B cell (primary cell): ENCODE measurements at regions not wholly inside any gene's neighbourhood (a gene's known extent, or its start where the extent isn't known, plus 50 kb on each side); places are given as distances from the start of the nearest gene placed in this dataset.

ENCODE experiments used
- EZH2 ChIP-seq: IDR thresholded peaks from 2 replicates; pipeline ENCODE4 v1.6.1; 2012; ENCODE audit warnings: borderline replicate concordance, low read depth, mild to moderate bottlenecking, moderate library complexity, low read length; ENCODE audit not compliant: insufficient read depth, poor library complexity, severe bottlenecking
- TF ChIP-seq, protein P1 (sequence below): fragments of 200-600 bp; IDR thresholded peaks from one replicate; pipeline ENCODE4 v1.8.0; 2022; ENCODE audit warnings: antibody characterized with exemption, mild to moderate bottlenecking

DNA sequence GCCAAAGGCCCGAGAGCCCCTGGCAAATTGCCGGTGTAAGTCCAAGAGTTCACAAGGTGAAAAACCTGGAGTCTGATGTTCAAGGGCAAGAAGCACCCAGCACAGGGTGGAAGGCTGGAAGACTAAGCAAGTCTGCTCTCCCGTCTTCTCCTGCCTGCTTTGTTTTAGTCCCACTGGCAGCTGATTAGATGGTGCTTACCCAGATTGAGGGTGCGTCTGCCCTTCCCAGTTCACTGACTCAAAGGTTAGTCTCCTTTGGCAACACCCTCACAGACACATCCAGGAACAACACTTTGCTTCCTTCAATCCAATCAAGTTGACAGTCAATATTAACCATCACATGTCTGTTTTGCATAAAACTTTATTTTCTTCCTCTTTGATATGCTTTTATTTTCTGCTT lies 157.4 kb downstream of the HS3ST1 start:
- TF ChIP-seq, protein P1, sequence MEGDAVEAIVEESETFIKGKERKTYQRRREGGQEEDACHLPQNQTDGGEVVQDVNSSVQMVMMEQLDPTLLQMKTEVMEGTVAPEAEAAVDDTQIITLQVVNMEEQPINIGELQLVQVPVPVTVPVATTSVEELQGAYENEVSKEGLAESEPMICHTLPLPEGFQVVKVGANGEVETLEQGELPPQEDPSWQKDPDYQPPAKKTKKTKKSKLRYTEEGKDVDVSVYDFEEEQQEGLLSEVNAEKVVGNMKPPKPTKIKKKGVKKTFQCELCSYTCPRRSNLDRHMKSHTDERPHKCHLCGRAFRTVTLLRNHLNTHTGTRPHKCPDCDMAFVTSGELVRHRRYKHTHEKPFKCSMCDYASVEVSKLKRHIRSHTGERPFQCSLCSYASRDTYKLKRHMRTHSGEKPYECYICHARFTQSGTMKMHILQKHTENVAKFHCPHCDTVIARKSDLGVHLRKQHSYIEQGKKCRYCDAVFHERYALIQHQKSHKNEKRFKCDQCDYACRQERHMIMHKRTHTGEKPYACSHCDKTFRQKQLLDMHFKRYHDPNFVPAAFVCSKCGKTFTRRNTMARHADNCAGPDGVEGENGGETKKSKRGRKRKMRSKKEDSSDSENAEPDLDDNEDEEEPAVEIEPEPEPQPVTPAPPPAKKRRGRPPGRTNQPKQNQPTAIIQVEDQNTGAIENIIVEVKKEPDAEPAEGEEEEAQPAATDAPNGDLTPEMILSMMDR = no peak
- no peak for TF ChIP-seq EZH2
